ENCODE measurements at regions not wholly inside any gene's neighbourhood (a gene's known extent, or its start where the extent isn't known, plus 50 kb on each side); places are given as distances from the start of the nearest gene placed in this dataset.

DNA sequence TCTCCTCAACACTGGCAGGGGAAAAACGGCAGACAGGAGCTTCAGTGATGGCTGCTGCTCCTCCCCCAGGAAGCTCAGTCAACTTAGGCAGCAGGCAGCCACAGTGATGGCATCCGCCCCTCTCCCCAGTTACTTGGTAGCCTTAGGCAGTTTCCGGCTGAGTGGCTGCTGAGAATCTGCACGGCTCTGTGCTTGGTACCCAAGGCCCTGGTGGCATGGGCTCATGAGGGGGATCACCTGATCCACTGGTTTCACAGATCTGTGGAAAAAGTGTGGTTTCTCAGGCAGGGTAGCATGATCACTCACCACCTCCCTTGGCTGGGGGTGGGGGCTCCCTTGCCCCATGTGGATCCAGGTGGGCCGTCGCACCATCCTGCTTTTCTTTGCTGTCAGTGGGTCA is 244.6 kb upstream of the MDGA2 start:
- no peak for ATAC-seq
- TF ChIP-seq BACH2 (CRISPR knock-in tag; IDR thresholded peaks at IDR 0.05; ENCODE audit: borderline replicate concordance) (no peak), ZFP30 (CRISPR knock-in tag; IDR thresholded peaks at IDR 0.05) (no peak), ZC3H10 (CRISPR knock-in tag; IDR thresholded peaks at IDR 0.05) (no peak), ISL1 (CRISPR knock-in tag; IDR thresholded peaks at IDR 0.05) (no peak), OSR1 (CRISPR knock-in tag; IDR thresholded peaks at IDR 0.05) (no peak), ESRRG (CRISPR knock-in tag; IDR thresholded peaks at IDR 0.05) (no peak), PATZ1 (CRISPR knock-in tag; IDR thresholded peaks at IDR 0.05; ENCODE audit: borderline replicate concordance) (no peak), TSHZ2 (CRISPR knock-in tag; IDR thresholded peaks at IDR 0.05) (no peak), ARNTL (CRISPR knock-in tag; IDR thresholded peaks at IDR 0.05; ENCODE audit: borderline replicate concordance, low read depth) (no peak), ZNF8 (CRISPR knock-in tag; IDR thresholded peaks at IDR 0.05) (no peak), CSDC2 (CRISPR knock-in tag; IDR thresholded peaks at IDR 0.05) (no peak)

- ATAC-seq, result no peak
- TF ChIP-seq RARB (CRISPR knock-in tag; IDR thresholded peaks at IDR 0.05), result no peak
- no peak for TF ChIP-seq SNAI2 (CRISPR knock-in tag; IDR thresholded peaks at IDR 0.05)
- TF ChIP-seq ARNTL (CRISPR knock-in tag; IDR thresholded peaks at IDR 0.05; ENCODE audit: borderline replicate concordance, low read depth), result no peak
- TF ChIP-seq BACH2 (CRISPR knock-in tag; IDR thresholded peaks at IDR 0.05; ENCODE audit: borderline replicate concordance), result no peak
- no peak for TF ChIP-seq PPARA (CRISPR knock-in tag; IDR thresholded peaks at IDR 0.05; ENCODE audit: borderline replicate concordance)
- no peak for TF ChIP-seq CREB5 (CRISPR knock-in tag; IDR thresholded peaks at IDR 0.05; ENCODE audit: low read depth)
- no peak for TF ChIP-seq ESRRG (CRISPR knock-in tag; IDR thresholded peaks at IDR 0.05)
- TF ChIP-seq TCF4 (CRISPR knock-in tag; IDR thresholded peaks at IDR 0.05; ENCODE audit: borderline replicate concordance), result no peak
- TF ChIP-seq POU6F1 (CRISPR knock-in tag; IDR thresholded peaks at IDR 0.05; ENCODE audit: borderline replicate concordance, low read depth), result no peak
- no peak for TF ChIP-seq ZFP30 (CRISPR knock-in tag; IDR thresholded peaks at IDR 0.05)
- TF ChIP-seq PATZ1 (CRISPR knock-in tag; IDR thresholded peaks at IDR 0.05; ENCODE audit: borderline replicate concordance), result no peak
- TF ChIP-seq TSHZ2 (CRISPR knock-in tag; IDR thresholded peaks at IDR 0.05), result no peak
- no peak for TF ChIP-seq OSR1 (CRISPR knock-in tag; IDR thresholded peaks at IDR 0.05)
- no peak for TF ChIP-seq ZC3H10 (CRISPR knock-in tag; IDR thresholded peaks at IDR 0.05)
- no peak for TF ChIP-seq CSDC2 (CRISPR knock-in tag; IDR thresholded peaks at IDR 0.05)
- no peak for TF ChIP-seq ZNF70 (CRISPR knock-in tag; IDR thresholded peaks at IDR 0.05)
- no peak for TF ChIP-seq TOX (CRISPR knock-in tag; IDR thresholded peaks at IDR 0.05; ENCODE audit: borderline replicate concordance)
- no peak for TF ChIP-seq ZNF8 (CRISPR knock-in tag; IDR thresholded peaks at IDR 0.05)
- TF ChIP-seq ZFP3 (CRISPR knock-in tag; IDR thresholded peaks at IDR 0.05), result no peak
- TF ChIP-seq ISL1 (CRISPR knock-in tag; IDR thresholded peaks at IDR 0.05), result no peak
These were observed 244.0 kb upstream of the MDGA2 start for GRCh38 chr14:47919334-47919846.

Measured in SK-N-SH treated with all-trans-retinoic acid at 6 μM for 48 hours (cell line).